HG03039 (cell line): ENCODE measurements at regions not wholly inside any gene's neighbourhood (a gene's known extent, or its start where the extent isn't known, plus 50 kb on each side); places are given as distances from the start of the nearest gene placed in this dataset.
"Not testable (repeated sequence)": the region's sequence is repeated elsewhere in the genome, so short reads cannot be mapped to it uniquely, and the experiment has no call there.

Experiments
- ATAC-seq: cut with Tn5 transposase; IDR thresholded peaks from one replicate; pipeline ENCODE4 v1.9.1; 2021; ENCODE audit warnings: mild to moderate bottlenecking, moderate library complexity; ENCODE audit not compliant: unreplicated experiment

DNA sequence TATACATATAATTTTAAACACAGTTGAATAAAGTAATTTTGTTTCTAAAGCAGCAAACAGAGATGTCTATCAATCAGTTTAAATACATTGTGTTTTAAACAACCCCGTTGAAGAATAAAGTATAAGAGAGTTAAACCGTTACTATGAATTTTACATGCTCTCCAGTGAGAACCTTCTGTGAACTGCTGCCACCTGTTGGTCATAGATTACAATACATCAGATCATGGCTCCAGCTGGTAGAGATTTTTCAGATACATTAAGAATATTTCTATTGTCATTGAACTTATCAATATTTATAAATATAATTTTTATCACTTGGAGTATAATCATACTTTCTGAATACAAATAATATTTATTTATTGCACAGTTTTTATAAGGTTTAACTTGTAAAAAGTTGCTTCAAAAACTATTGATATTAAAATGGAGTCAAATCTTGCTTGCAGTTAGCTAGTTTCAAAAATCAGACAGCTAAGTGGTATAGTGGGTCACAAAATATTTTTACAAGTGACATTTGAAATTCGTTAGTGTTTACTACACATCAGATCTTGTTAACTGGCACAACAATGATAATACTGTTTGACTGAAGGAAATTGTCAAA is 561.2 kb upstream of the PHF14 start:
- ATAC-seq = peak; percentile 87

GRCh38 chr7:10418985-10419384 is 554.7 kb upstream of the PHF14 start:
- ATAC-seq = no peak

DNA sequence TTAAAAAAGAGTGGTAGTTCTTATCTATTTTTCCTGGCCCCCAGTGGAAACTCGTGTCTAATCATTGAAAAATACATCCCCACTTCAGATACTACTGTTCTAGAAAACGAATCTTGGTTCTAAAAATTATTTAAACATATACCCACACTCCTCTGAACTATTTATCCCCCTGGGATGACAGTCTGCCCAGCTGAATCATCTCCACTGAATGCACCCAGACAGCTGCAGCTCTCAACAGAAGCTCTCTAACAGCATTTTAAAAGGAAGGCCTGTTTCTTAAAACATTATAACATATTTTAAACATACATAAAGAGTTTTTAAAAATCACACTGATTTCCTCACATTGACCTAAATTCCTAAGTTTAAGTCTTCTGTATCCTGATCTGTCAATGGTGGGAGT is 544.6 kb upstream of the PHF14 start:
- ATAC-seq = no peak

- ATAC-seq = no peak
Observed at GRCh38 chr7:10429511-10429910, 544.2 kb upstream of the PHF14 start.

DNA sequence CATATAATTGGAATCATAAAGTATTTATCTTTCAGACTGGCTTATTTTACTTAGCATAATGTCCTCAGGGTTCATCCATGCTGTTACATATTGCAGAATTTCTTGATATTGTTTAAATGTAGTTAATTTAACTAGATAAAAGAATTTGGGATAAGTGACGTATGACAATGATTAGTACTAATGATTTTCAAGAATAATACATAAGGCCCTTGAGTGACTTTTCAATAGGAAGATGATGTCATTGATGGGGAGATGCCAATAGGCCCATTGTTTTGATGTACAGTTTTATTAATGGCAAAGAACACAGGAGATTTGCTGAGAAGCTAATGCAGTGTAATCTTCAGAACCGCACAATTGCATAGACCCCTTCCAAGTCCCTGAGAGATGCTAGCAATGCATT is 537.4 kb upstream of the PHF14 start:
- no peak for ATAC-seq

GRCh38 chr7:10439027-10439426 is 534.6 kb upstream of the PHF14 start:
- no peak for ATAC-seq

GRCh38 chr7:10455936-10456335 is 517.7 kb upstream of the PHF14 start:
- no peak for ATAC-seq

- ATAC-seq = no peak
Observed at GRCh38 chr7:10460474-10460873, 513.2 kb upstream of the PHF14 start.

DNA sequence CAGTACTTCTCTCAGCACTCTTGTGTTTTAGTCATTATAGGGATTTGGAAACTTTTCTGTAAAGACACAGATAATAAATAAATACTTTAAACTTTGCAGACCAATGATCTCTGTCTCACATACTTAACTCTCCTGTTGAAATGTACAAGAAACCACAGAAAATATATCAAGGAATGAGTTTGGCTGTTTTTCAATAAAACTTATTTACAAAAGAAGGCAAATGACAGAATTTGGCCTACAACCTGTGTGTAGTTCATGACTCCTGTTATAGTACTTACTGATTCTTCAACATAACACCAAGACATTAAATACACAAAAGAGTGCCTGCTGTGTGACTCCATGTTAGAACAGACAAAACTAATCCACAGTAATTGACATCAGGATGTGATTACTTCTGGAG is 510.0 kb upstream of the PHF14 start:
- no peak for ATAC-seq

DNA sequence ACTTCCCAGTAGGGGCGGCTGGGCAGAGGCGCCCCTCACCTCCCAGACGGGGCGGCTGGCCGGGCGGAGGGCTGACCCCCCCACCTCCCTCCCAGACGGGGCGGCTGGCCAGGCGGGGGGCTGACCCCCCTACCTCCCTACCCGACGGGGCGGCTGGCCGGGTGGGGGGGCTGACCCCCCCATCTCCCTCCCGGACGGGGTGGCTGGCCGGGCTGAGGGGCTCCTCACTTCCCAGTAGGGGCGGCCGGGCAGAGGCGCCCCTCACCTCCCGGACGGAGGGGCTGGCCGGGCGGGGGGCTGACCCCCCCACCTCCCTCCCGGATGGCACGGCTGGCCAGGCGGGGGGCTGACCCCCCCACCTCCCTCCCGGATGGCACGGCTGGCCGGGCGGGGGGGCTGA is 508.1 kb upstream of the PHF14 start:
- ATAC-seq = not testable (repeated sequence)

- ATAC-seq = no peak
Observed at GRCh38 chr7:10468908-10469307, 504.8 kb upstream of the PHF14 start.

DNA sequence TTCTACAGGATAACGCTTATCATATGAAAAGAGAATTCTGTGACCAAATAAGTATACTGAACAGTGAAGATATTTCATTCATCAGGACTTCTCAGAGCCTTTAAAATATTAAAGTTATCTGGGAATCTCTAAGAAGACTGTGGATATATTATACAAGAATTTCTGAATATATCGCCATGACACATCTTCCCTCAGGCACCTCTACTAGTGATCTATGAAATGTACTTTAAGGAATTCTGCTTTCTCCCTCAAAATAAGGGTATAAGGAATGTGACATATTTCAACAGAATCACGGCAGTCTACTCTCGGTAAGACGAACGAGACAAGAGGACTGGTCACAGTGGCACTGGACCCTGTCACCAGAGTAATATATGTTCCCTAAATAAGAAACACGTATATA is 504.2 kb upstream of the PHF14 start:
- no peak for ATAC-seq

DNA sequence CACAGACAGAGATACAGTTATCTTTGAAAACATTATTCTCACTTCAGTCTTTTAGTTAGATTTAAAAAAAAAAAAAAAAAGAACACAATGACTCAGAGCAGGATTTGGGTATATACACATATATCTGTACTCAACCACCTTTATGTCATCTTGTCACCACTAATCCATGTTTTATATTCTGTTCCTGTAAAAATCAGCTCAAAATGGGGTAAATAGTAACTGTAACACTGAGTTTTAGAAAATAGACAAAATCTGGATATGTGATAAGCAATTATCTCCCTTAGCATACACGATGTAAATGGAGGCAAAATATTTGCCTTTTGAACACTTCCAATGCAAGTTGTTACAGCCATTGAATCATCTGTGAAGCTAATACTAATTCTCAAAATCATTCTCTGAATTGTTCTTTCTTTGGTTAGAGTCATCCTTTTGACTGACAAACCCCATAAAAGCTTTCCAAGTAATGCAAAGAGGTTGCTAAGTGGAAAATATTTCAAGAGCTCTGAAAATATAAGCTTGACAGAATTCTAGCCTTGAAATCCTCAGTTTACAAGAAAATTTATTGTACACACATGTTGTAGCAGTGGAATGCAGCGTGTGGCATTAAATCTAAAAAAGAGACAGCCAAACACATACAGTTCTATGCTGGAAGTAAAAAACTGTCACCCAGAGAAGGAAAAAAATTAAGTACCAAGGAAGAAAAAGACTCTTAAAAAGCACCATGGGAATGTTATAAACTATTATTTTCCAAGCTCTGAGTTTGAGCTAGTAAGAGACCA is 502.2 kb upstream of the PHF14 start:
- ATAC-seq = no peak

GRCh38 chr7:10472115-10472514 is 501.6 kb upstream of the PHF14 start:
- ATAC-seq = no peak

DNA sequence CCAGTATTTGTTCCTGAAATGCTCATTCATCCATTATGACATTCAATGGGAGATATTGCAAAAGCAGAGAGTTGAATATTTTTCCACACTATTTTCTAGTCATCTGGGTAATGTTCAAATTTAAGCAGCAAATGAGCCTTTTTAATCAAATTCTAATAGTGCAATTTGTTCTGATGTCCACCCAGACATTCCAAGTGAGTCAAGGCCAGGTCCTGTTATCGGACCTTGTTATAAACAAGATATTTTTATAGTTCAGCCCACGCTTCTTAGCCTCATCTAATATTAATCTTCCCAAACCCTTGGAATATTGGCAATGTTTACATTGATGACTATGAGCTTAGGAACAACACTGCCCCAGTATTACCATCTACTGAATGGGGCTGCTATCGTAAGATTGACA is 500.1 kb upstream of the PHF14 start:
- ATAC-seq = no peak

DNA sequence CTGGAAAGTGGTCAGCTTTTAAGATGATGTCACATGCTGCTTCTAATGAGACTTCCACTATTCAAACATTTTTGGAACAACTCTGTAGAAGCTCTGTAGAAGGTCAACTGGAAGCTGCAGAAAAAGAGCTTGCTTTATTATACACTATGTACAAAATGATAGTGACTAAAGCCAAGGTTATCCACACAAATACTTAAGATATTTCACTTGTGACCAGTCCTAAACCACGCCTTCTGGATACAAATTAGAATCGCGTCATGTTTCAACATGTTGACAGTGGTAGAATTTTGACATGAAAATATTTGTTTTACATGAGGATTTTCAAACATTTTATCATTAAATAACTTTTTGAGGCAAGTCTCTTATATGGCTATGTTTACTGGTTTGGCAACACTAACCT is 499.6 kb upstream of the PHF14 start:
- ATAC-seq = no peak

- no peak for ATAC-seq
Observed at GRCh38 chr7:10475940-10476641, 497.6 kb upstream of the PHF14 start.

GRCh38 chr7:10476642-10477041 is 497.0 kb upstream of the PHF14 start:
- no peak for ATAC-seq

GRCh38 chr7:10483671-10484070 is 490.0 kb upstream of the PHF14 start:
- no peak for ATAC-seq

DNA sequence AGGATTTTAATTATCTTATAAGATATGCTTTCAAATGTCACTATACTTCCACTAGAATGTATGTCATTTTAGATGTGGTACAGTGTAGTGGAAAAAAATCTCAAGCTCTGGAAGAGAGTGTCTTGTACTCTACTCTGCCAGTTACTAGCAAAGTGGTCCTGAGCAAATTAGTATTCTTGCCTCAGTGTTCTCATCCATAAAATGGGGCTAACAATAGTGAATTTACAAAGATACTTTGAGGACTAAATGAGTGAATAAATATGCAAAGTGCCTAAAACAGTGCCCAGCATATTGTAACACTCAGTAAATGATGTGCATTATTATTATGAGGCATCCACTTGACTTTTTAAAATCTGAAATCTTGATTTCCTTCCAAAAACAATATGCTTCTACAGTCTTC is 488.9 kb upstream of the PHF14 start:
- ATAC-seq = no peak

- not testable (repeated sequence) for ATAC-seq
Observed at GRCh38 chr7:10501206-10501884, 472.3 kb upstream of the PHF14 start.

DNA sequence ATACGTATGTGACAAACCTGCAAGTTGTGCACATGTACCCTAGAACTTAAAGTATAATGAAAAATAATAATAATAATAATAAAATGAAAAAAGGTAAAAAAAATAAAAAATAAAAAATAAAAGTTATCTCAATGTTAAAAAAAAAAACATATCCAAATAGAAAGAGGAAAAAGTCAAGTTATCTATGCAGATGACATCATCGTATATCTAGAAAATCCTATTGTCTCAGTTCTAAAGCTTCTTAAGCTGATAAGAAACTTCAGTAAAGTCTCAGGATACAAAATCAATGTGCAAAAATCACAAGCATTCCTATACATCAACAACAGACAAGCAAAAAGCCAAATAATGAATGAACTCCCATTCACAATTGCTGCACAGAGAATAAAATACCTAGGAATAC is 466.6 kb upstream of the PHF14 start:
- no peak for ATAC-seq
